IMR-90 (cell line): ENCODE measurements at regions not wholly inside any gene's neighbourhood (a gene's known extent, or its start where the extent isn't known, plus 50 kb on each side); places are given as distances from the start of the nearest gene placed in this dataset.

Experiments used
- ATAC-seq: fragments of 200-7000 bp; cut with Tn5 transposase; 2 replicates; pipeline ENCODE4 v1.9.1; 2020; ENCODE audit warnings: low read depth, mild to moderate bottlenecking, moderate library complexity
- BruUV-seq: library from RNA; stranded (reverse); fragments of 400-500 nt; replicated peaks from 2 replicates; lab custom pipeline; 2021; lab: Mats Ljungman, UMichigan
- CTCF ChIA-PET: fragments of 300-600 bp; formaldehyde crosslinking; extraction: SDS; loops from one replicate; lab custom pipeline; 2021; ENCODE audit warnings: antibody characterized with exemption; lab: Yijun Ruan, JAX
- POLR2A ChIA-PET: fragments of 300-600 bp; sonication (Branson Sonifier 250); formaldehyde crosslinking; loops from one replicate; lab custom pipeline; 2022; ENCODE audit warnings: antibody characterized with exemption; ENCODE audit not compliant: unreplicated experiment; lab: Charles Lee
- DNase-seq: peaks from one replicate; pipeline ENCODE4 v3.0.0; 2013
- H2AFZ ChIP-seq: replicated peaks from 2 replicates; pipeline ENCODE3; 2013; ENCODE audit warnings: low read length, mild to moderate bottlenecking; ENCODE audit not compliant: poor library complexity
- H2AK5ac ChIP-seq: 2 replicates; pipeline ENCODE4 v1.6.1; 2013; ENCODE audit warnings: low read depth, low read length, inconsistent platforms
- H2AK9ac ChIP-seq: replicated peaks from 2 replicates; pipeline ENCODE3; 2013; ENCODE audit warnings: mild to moderate bottlenecking, low read depth, low read length, moderate library complexity; ENCODE audit not compliant: poor library complexity
- H2BK120ac ChIP-seq: 2 replicates; pipeline ENCODE4 v1.6.1; 2013; ENCODE audit warnings: low read depth, low read length, inconsistent platforms
- H2BK15ac ChIP-seq: 3 replicates; pipeline ENCODE4 v1.6.1; 2013; ENCODE audit warnings: low read depth, low read length, inconsistent platforms
- H2BK20ac ChIP-seq: 2 replicates; pipeline ENCODE4 v1.6.1; 2013; ENCODE audit warnings: low read depth, mild to moderate bottlenecking, inconsistent platforms, low read length, moderate library complexity
- H2BK5ac ChIP-seq: 2 replicates; pipeline ENCODE4 v1.6.1; 2013; ENCODE audit warnings: mild to moderate bottlenecking, low read depth, low read length, inconsistent platforms; ENCODE audit not compliant: poor library complexity, severe bottlenecking
- H3K14ac ChIP-seq: replicated peaks from 2 replicates; pipeline ENCODE4 v1.6.1; 2013; ENCODE audit warnings: low read depth, low read length, inconsistent platforms
- H3K18ac ChIP-seq: 2 replicates; pipeline ENCODE4 v1.6.1; 2013; ENCODE audit warnings: low read depth, low read length, control low read depth
- H3K23ac ChIP-seq: 2 replicates; pipeline ENCODE4 v1.6.1; 2013; ENCODE audit warnings: low read depth, low read length, inconsistent platforms
- H3K27ac ChIP-seq: 2 replicates; pipeline ENCODE4 v1.5.1; 2013; ENCODE audit warnings: mild to moderate bottlenecking, control low read depth, low read length; ENCODE audit not compliant: insufficient read depth
- H3K27me3 ChIP-seq: 2 replicates; pipeline ENCODE4 v1.6.1; 2013; ENCODE audit warnings: low read length; ENCODE audit not compliant: control insufficient read depth, insufficient read depth
- H3K36me3 ChIP-seq: 2 replicates; pipeline ENCODE4 v1.6.1; 2013; ENCODE audit warnings: low read length, mixed read lengths; ENCODE audit not compliant: control insufficient read depth, insufficient read depth
- H3K4ac ChIP-seq: 2 replicates; pipeline ENCODE4 v1.6.1; 2013; ENCODE audit warnings: low read depth, low read length, inconsistent platforms
- H3K4me1 ChIP-seq: 2 replicates; pipeline ENCODE4 v1.6.1; 2013; ENCODE audit warnings: low read length, mixed read lengths; ENCODE audit not compliant: control insufficient read depth, insufficient read depth
- H3K4me2 ChIP-seq: 2 replicates; pipeline ENCODE4 v1.6.1; 2013; ENCODE audit warnings: low read depth, mild to moderate bottlenecking, control low read depth, low read length, moderate library complexity
- H3K4me3 ChIP-seq: 2 replicates; pipeline ENCODE4 v1.5.1; 2013; ENCODE audit warnings: low read depth, mild to moderate bottlenecking, control low read depth, low read length, moderate library complexity; ENCODE audit not compliant: insufficient read depth
- H3K56ac ChIP-seq: 2 replicates; pipeline ENCODE4 v1.6.1; 2013; ENCODE audit warnings: low read length, inconsistent platforms; ENCODE audit not compliant: insufficient read depth; ENCODE audit errors: extremely low read depth
- H3K79me1 ChIP-seq, 2 experiments: 2 replicates each; pipeline ENCODE4 v1.6.1; 2013; ENCODE audit warnings: low read length in 2 of 2, inconsistent platforms in 1 of 2, low read depth in 1 of 2
- H3K9ac ChIP-seq: 2 replicates; pipeline ENCODE4 v1.6.1; 2013; ENCODE audit warnings: low read depth, low read length, control low read depth
- H3K9me1 ChIP-seq: 2 replicates; pipeline ENCODE4 v1.6.1; 2013; ENCODE audit warnings: low read length, inconsistent platforms; ENCODE audit not compliant: insufficient read depth
- H3K9me3 ChIP-seq: 2 replicates; pipeline ENCODE4 v1.6.1; 2013; ENCODE audit warnings: low read length; ENCODE audit not compliant: control insufficient read depth, insufficient read depth
- H4K20me1 ChIP-seq: 2 replicates; pipeline ENCODE4 v1.6.1; 2013; ENCODE audit warnings: low read length, inconsistent platforms; ENCODE audit not compliant: insufficient read depth
- H4K5ac ChIP-seq: 2 replicates; pipeline ENCODE4 v1.6.1; 2013; ENCODE audit warnings: mild to moderate bottlenecking, low read depth, low read length, control low read depth
- H4K8ac ChIP-seq, 2 experiments: 2 replicates each; pipeline ENCODE4 v1.6.1; 2013; ENCODE audit warnings: low read depth in 2 of 2, low read length in 2 of 2, control low read depth in 1 of 2, inconsistent platforms in 1 of 2
- H4K91ac ChIP-seq: 2 replicates; pipeline ENCODE4 v1.6.1; 2013; ENCODE audit warnings: low read depth, low read length, inconsistent platforms; ENCODE audit not compliant: insufficient read depth
- BHLHE40 ChIP-seq: fragments of 150-350 bp; IDR thresholded peaks from 2 replicates; pipeline ENCODE4 v1.6.1; 2016; ENCODE audit warnings: mild to moderate bottlenecking, low read depth, low read length
- CEBPB ChIP-seq: IDR thresholded peaks from 2 replicates; pipeline ENCODE4 v1.6.1; 2012; ENCODE audit warnings: low read depth, low read length, improper control_type of control experiment
- CHD1 ChIP-seq: IDR thresholded peaks from 2 replicates; pipeline ENCODE4 v1.6.1; 2012; ENCODE audit warnings: low read depth, low read length, improper control_type of control experiment
- FOS ChIP-seq: fragments of 150-350 bp; IDR thresholded peaks from 2 replicates; pipeline ENCODE4 v1.6.1; 2016; ENCODE audit warnings: low read depth, low read length
- MAFK ChIP-seq: IDR thresholded peaks from 2 replicates; pipeline ENCODE4 v1.6.1; 2012; ENCODE audit warnings: low read depth, low read length, improper control_type of control experiment
- MAZ ChIP-seq: IDR thresholded peaks from 2 replicates; pipeline ENCODE4 v1.6.1; 2012; ENCODE audit warnings: low read depth, mild to moderate bottlenecking, low read length, improper control_type of control experiment, moderate library complexity, borderline replicate concordance
- MXI1 ChIP-seq: IDR thresholded peaks from 2 replicates; pipeline ENCODE4 v1.6.1; 2012; ENCODE audit warnings: low read depth, mild to moderate bottlenecking, low read length, moderate library complexity, borderline replicate concordance
- NFE2L2 ChIP-seq: fragments of 150-350 bp; IDR thresholded peaks from 2 replicates; pipeline ENCODE4 v1.6.1; 2016; ENCODE audit warnings: low read depth, mild to moderate bottlenecking, low read length
- POLR2A ChIP-seq: IDR thresholded peaks from 2 replicates; pipeline ENCODE4 v1.6.1; 2012; ENCODE audit warnings: mild to moderate bottlenecking, low read depth, low read length
- RAD21 ChIP-seq: IDR thresholded peaks from 2 replicates; pipeline ENCODE4 v1.6.1; 2012; ENCODE audit warnings: low read length, improper control_type of control experiment
- RCOR1 ChIP-seq: IDR thresholded peaks from 2 replicates; pipeline ENCODE4 v1.6.1; 2012; ENCODE audit warnings: mild to moderate bottlenecking, low read length, improper control_type of control experiment; ENCODE audit not compliant: insufficient replicate concordance
- RFX5 ChIP-seq: IDR thresholded peaks from 2 replicates; pipeline ENCODE4 v1.8.0; 2012; ENCODE audit warnings: low read depth, mild to moderate bottlenecking, low read length, moderate library complexity
- SMC3 ChIP-seq: fragments of 150-350 bp; IDR thresholded peaks from 2 replicates; pipeline ENCODE4 v1.6.1; 2016; ENCODE audit warnings: low read depth, mild to moderate bottlenecking, antibody characterized with exemption, low read length, moderate library complexity
- WGBS, 2 experiments: methylation state at CpG; one replicate each; pipeline versions ENCODE4 v1.1.5 to v1.1.7; 2013; ENCODE audit warnings: missing lambda C conversion rate in 2 of 2; ENCODE audit not compliant: insufficient read length in 1 of 2; ENCODE audit errors: extremely low coverage in 2 of 2; 5-methylcytosine and 5-hydroxymethylcytosine counted together
- dilution Hi-C: fragments of 300-500 bp; cut with HindIII; formaldehyde crosslinking; loops from one replicate; pipeline ENCODE4 v1.14.3; 2018; ENCODE audit warnings: low sequenced_read_pairs; ENCODE audit not compliant: unreplicated experiment
- in situ Hi-C: fragments of 300-500 bp; cut with MboI; formaldehyde crosslinking; loops from 3 replicates; pipeline ENCODE4 v1.14.3; 2019; ENCODE audit warnings: low sequenced_read_pairs, inconsistent platforms, mixed read lengths
- intact Hi-C: fragments of 100-400 bp; cut with micrococcal nuclease; formaldehyde crosslinking; loops from 2 replicates; pipeline ENCODE4 v1.10.0; 2022
- TF ChIP-seq, protein P1 (sequence below): fragments of 150-350 bp; IDR thresholded peaks from 2 replicates; pipeline ENCODE4 v1.6.1; 2016; ENCODE audit warnings: low read depth, mild to moderate bottlenecking, low read length, moderate library complexity, borderline replicate concordance
- TF ChIP-seq, protein P2 (sequence below): fragments of 150-350 bp; IDR thresholded peaks from 2 replicates; pipeline ENCODE4 v1.6.1; 2017; ENCODE audit warnings: mild to moderate bottlenecking, antibody characterized with exemption, low read length, low read depth
- TF ChIP-seq, protein P3 (sequence below): conservative IDR thresholded peaks from 2 replicates; pipeline ENCODE4 v1.5.1; 2012; ENCODE audit warnings: mild to moderate bottlenecking, low read depth, low read length, improper control_type of control experiment

DNA sequence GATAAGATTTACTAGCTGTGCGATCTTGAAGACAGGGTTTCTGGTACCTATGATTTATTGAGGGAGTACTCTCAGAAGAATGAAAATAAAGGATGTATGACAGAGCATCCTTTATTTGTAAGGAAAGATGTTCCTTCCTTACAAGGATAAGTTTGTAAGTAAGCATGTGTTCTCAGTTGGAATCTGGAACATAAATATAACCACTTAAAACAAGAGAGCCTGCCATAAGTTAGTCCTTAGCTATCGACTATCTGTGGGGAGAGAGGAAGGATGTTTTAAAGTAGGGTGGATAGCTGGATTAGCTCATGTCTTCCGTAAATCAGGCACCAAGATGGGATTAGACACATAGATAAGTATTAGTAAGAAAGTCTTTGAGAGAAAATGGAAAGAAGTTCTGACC lies 192.6 kb upstream of the CARD18 start:
- no peak for DNase-seq
- CTCF ChIA-PET = no interaction called here
- TF ChIP-seq RAD21 = no peak
- TF ChIP-seq BHLHE40 = no peak
- no peak for TF ChIP-seq CEBPB
- TF ChIP-seq MAZ = no peak
- TF ChIP-seq, protein P1, sequence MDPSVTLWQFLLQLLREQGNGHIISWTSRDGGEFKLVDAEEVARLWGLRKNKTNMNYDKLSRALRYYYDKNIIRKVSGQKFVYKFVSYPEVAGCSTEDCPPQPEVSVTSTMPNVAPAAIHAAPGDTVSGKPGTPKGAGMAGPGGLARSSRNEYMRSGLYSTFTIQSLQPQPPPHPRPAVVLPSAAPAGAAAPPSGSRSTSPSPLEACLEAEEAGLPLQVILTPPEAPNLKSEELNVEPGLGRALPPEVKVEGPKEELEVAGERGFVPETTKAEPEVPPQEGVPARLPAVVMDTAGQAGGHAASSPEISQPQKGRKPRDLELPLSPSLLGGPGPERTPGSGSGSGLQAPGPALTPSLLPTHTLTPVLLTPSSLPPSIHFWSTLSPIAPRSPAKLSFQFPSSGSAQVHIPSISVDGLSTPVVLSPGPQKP = no peak
- TF ChIP-seq, protein P2, sequence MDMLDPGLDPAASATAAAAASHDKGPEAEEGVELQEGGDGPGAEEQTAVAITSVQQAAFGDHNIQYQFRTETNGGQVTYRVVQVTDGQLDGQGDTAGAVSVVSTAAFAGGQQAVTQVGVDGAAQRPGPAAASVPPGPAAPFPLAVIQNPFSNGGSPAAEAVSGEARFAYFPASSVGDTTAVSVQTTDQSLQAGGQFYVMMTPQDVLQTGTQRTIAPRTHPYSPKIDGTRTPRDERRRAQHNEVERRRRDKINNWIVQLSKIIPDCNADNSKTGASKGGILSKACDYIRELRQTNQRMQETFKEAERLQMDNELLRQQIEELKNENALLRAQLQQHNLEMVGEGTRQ = no peak
- no peak for TF ChIP-seq POLR2A
- TF ChIP-seq, protein P3, sequence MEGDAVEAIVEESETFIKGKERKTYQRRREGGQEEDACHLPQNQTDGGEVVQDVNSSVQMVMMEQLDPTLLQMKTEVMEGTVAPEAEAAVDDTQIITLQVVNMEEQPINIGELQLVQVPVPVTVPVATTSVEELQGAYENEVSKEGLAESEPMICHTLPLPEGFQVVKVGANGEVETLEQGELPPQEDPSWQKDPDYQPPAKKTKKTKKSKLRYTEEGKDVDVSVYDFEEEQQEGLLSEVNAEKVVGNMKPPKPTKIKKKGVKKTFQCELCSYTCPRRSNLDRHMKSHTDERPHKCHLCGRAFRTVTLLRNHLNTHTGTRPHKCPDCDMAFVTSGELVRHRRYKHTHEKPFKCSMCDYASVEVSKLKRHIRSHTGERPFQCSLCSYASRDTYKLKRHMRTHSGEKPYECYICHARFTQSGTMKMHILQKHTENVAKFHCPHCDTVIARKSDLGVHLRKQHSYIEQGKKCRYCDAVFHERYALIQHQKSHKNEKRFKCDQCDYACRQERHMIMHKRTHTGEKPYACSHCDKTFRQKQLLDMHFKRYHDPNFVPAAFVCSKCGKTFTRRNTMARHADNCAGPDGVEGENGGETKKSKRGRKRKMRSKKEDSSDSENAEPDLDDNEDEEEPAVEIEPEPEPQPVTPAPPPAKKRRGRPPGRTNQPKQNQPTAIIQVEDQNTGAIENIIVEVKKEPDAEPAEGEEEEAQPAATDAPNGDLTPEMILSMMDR = no peak
- TF ChIP-seq FOS = no peak
- no peak for TF ChIP-seq MXI1
- no peak for TF ChIP-seq RFX5
- TF ChIP-seq CHD1 = no peak
- TF ChIP-seq MAFK = no peak
- TF ChIP-seq SMC3 = no peak
- no peak for TF ChIP-seq RCOR1
- no peak for TF ChIP-seq NFE2L2
- H3K4me2 ChIP-seq = no peak overlapping the region
- intact Hi-C loops (no loop called here), in situ Hi-C loops (no loop called here), dilution Hi-C loops (no loop called here)
- POLR2A ChIA-PET = no interaction called here
- no peak for ATAC-seq
- H2AK5ac ChIP-seq = no peak overlapping the region
- no peak overlapping the region for H3K56ac ChIP-seq
- no peak overlapping the region for H2BK20ac ChIP-seq
- H2BK120ac ChIP-seq = no peak overlapping the region
- no peaks in the 10 kb centered on the region for H3K9me3 ChIP-seq
- no peak overlapping the region for H3K14ac ChIP-seq
- H2AK9ac ChIP-seq = no peak overlapping the region
- H4K8ac ChIP-seq = no peak overlapping the region
- H3K27me3 ChIP-seq = no peaks in the 10 kb centered on the region
- no peak overlapping the region for H3K23ac ChIP-seq
- H2BK15ac ChIP-seq = no peak overlapping the region
- H3K36me3 ChIP-seq = no peaks in the 10 kb centered on the region
- no peak overlapping the region for H3K4me3 ChIP-seq
- H2BK5ac ChIP-seq = no peak overlapping the region
- no peak overlapping the region for H3K18ac ChIP-seq
- H3K27ac ChIP-seq = no peak overlapping the region
- no peaks in the 10 kb centered on the region for H3K4me1 ChIP-seq
- no peaks in the 10 kb centered on the region for H4K20me1 ChIP-seq
- 0 out of 2 replicates have a peak, but pooled peaks cover 2% of the 10 kb centered on the region for H3K9me1 ChIP-seq
- no peak overlapping the region for H4K91ac ChIP-seq
- no TSS peak for BruUV-seq
- no peaks in the 10 kb centered on the region for H3K79me1 ChIP-seq
- no peak overlapping the region for H2AFZ ChIP-seq
- WGBS, 2 experiments = 90% methylated on average over 2 of the region's 3 CpGs; no CpG with 5 or more reads in 1 of the 2 experiments
- no peak overlapping the region for H4K5ac ChIP-seq
- no peak overlapping the region for H3K9ac ChIP-seq
- H3K4ac ChIP-seq = no peak overlapping the region
